A673 (cell line): ENCODE measurements at regions not wholly inside any gene's neighbourhood (a gene's known extent, or its start where the extent isn't known, plus 50 kb on each side); places are given as distances from the start of the nearest gene placed in this dataset.

Source experiments
- BruUV-seq: library from RNA; stranded (reverse); fragments of 400-500 nt; replicated peaks from 2 replicates; lab custom pipeline; 2021; lab: Mats Ljungman, UMichigan
- CTCF ChIA-PET: fragments of 300-600 bp; sonication (Branson Sonifier 250); formaldehyde crosslinking; loops from one replicate; lab custom pipeline; 2022; ENCODE audit warnings: antibody characterized with exemption; lab: Charles Lee
- POLR2A ChIA-PET: fragments of 300-600 bp; sonication (Branson Sonifier 250); formaldehyde crosslinking; loops from one replicate; lab custom pipeline; 2022; ENCODE audit warnings: antibody characterized with exemption; ENCODE audit not compliant: low non-redundant PET; lab: Charles Lee
- DNase-seq: peaks from one replicate; pipeline ENCODE4 v3.0.0-alpha.2; 2015; ENCODE audit warnings: low spot score
- H3K27ac ChIP-seq: fragments of 200-600 bp; sonication (generic); 2 replicates; pipeline ENCODE4 v1.5.1; 2016; ENCODE audit warnings: mixed run types, low read depth, mild to moderate bottlenecking, mixed read lengths, antibody characterized with exemption, low read length; ENCODE audit not compliant: poor library complexity, severe bottlenecking
- H3K27me3 ChIP-seq: fragments of 200-600 bp; sonication (generic); replicated peaks from 2 replicates; pipeline ENCODE4 v1.6.1; 2017; ENCODE audit warnings: mixed run types, low read depth, mild to moderate bottlenecking, mixed read lengths, antibody characterized with exemption, low read length; ENCODE audit not compliant: insufficient read depth, poor library complexity
- H3K36me3 ChIP-seq: fragments of 200-600 bp; sonication (generic); 2 replicates; pipeline ENCODE4 v1.6.1; 2016; ENCODE audit warnings: mixed run types, mild to moderate bottlenecking, mixed read lengths, antibody characterized with exemption, low read length; ENCODE audit not compliant: insufficient read depth, poor library complexity, severe bottlenecking
- H3K4me1 ChIP-seq: fragments of 200-600 bp; sonication (generic); 2 replicates; pipeline ENCODE4 v1.6.1; 2017; ENCODE audit warnings: mixed run types, mild to moderate bottlenecking, mixed read lengths, antibody characterized with exemption, low read length; ENCODE audit not compliant: insufficient read depth, poor library complexity, severe bottlenecking
- H3K4me3 ChIP-seq: fragments of 200-600 bp; sonication (generic); 2 replicates; pipeline ENCODE4 v1.5.1; 2016; ENCODE audit warnings: low read depth, mixed run types, mild to moderate bottlenecking, mixed read lengths, low read length; ENCODE audit not compliant: poor library complexity, severe bottlenecking
- H3K9me3 ChIP-seq: fragments of 200-600 bp; sonication (generic); 2 replicates; pipeline ENCODE4 v1.6.1; 2016; ENCODE audit warnings: mixed run types, low read depth, mild to moderate bottlenecking, mixed read lengths, antibody characterized with exemption, low read length; ENCODE audit not compliant: poor library complexity, severe bottlenecking
- EZH2 ChIP-seq: fragments of 200-600 bp; sonication (generic); IDR thresholded peaks from 2 replicates; pipeline ENCODE4 v1.6.1; 2017; ENCODE audit warnings: borderline replicate concordance, low read depth, mild to moderate bottlenecking, mixed read lengths, antibody characterized with exemption, low read length; ENCODE audit not compliant: poor library complexity, severe bottlenecking
- intact Hi-C: fragments of 100-400 bp; cut with micrococcal nuclease; formaldehyde crosslinking; loops from one replicate; pipeline ENCODE4 v1.10.0; 2022; ENCODE audit not compliant: unreplicated experiment
- TF ChIP-seq, protein P1 (sequence below): fragments of 300-800, 200-600 bp; sonication (generic); conservative IDR thresholded peaks from 2 replicates; pipeline ENCODE4 v1.5.1; 2017; ENCODE audit warnings: low read depth, mild to moderate bottlenecking, antibody characterized with exemption, low read length, moderate library complexity, mixed read lengths

GRCh38 chr4:3681191-3681590 lies 85.0 kb upstream of the ADRA2C start:
- no peak overlapping the region for H3K4me3 ChIP-seq
- intact Hi-C loops, result no loop called here
- H3K27ac ChIP-seq, result no peak overlapping the region
- no TSS peak for BruUV-seq
- POLR2A ChIA-PET, result no interaction called here
- no peaks in the 10 kb centered on the region for H3K9me3 ChIP-seq
- TF ChIP-seq, protein P1, sequence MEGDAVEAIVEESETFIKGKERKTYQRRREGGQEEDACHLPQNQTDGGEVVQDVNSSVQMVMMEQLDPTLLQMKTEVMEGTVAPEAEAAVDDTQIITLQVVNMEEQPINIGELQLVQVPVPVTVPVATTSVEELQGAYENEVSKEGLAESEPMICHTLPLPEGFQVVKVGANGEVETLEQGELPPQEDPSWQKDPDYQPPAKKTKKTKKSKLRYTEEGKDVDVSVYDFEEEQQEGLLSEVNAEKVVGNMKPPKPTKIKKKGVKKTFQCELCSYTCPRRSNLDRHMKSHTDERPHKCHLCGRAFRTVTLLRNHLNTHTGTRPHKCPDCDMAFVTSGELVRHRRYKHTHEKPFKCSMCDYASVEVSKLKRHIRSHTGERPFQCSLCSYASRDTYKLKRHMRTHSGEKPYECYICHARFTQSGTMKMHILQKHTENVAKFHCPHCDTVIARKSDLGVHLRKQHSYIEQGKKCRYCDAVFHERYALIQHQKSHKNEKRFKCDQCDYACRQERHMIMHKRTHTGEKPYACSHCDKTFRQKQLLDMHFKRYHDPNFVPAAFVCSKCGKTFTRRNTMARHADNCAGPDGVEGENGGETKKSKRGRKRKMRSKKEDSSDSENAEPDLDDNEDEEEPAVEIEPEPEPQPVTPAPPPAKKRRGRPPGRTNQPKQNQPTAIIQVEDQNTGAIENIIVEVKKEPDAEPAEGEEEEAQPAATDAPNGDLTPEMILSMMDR, result no peak
- no peak for TF ChIP-seq EZH2
- no peak for DNase-seq
- H3K36me3 ChIP-seq, result no peaks in the 10 kb centered on the region
- no peaks in the 10 kb centered on the region for H3K27me3 ChIP-seq
- no peaks in the 10 kb centered on the region for H3K4me1 ChIP-seq
- CTCF ChIA-PET, result no interaction called here

- DNase-seq, result no peak
- BruUV-seq, result no TSS peak
- H3K36me3 ChIP-seq, result no peaks in the 10 kb centered on the region
- ChIA-PET POLR2A (no interaction called here), CTCF (no interaction called here)
- no peaks in the 10 kb centered on the region for H3K4me1 ChIP-seq
- TF ChIP-seq, protein P1, result no peak
- no peak for TF ChIP-seq EZH2
- intact Hi-C loops, result no loop called here
- no peaks in the 10 kb centered on the region for H3K27me3 ChIP-seq
- no peak overlapping the region for H3K27ac ChIP-seq
- no peak overlapping the region for H3K4me3 ChIP-seq
- no peaks in the 10 kb centered on the region for H3K9me3 ChIP-seq
Measured at GRCh38 chr4:3680656-3681055, 85.5 kb upstream of the ADRA2C start.

DNA sequence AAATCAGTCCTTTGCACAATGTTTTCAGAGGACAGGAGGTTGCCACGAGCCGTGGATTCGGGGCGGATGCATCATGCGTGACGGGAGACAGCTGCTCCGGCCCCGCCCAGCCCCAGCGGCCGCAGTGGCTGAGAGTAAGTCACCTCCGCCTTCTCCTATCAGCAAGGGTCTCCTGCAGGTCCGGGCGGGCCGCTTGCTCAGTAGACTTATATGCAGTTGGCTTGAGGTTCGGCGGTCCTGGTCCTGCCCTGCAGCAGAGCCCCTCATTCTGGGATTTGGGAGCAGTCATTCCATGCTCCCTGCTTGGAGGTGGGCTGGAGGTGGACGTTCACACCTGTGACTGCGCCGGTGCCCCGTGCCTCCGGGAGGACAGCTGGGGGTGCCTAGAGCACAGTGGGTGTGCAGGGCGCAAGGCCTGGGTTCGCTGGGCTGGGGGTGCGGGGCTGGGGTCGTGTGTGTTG lies 86.3 kb upstream of the ADRA2C start:
- no peak for DNase-seq
- no TSS peak for BruUV-seq
- POLR2A ChIA-PET, result no interaction called here
- H3K27me3 ChIP-seq, result no peaks in the 10 kb centered on the region
- TF ChIP-seq, protein P1, result no peak
- H3K9me3 ChIP-seq, result no peaks in the 10 kb centered on the region
- no peak overlapping the region for H3K27ac ChIP-seq
- no peak overlapping the region for H3K4me3 ChIP-seq
- CTCF ChIA-PET, result no interaction called here
- intact Hi-C loops, result no loop called here
- no peaks in the 10 kb centered on the region for H3K4me1 ChIP-seq
- no peaks in the 10 kb centered on the region for H3K36me3 ChIP-seq
